ENCODE measurements at regions not wholly inside any gene's neighbourhood (a gene's known extent, or its start where the extent isn't known, plus 50 kb on each side); places are given as distances from the start of the nearest gene placed in this dataset.

DNA sequence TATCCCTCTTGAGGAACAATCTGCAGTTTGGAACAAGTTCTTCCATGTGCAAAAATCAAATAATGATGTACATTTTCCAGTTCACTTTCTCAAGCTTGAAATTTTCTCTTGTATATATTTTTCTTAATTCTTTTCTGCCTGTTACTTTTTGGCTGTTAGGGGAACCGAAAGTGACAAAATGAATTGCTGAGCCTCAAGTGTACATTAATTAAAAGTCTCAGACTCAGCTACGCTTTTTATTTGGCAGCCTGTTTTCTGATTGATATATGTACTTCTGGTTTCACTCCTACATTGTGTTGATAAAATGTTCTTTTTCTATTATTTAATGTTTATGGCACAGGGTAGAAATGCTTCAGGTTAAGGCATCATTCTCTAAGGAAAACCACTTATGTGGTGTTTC is 999.5 kb downstream of the PDHA2 start:
- DNase-seq = no peak

DNA sequence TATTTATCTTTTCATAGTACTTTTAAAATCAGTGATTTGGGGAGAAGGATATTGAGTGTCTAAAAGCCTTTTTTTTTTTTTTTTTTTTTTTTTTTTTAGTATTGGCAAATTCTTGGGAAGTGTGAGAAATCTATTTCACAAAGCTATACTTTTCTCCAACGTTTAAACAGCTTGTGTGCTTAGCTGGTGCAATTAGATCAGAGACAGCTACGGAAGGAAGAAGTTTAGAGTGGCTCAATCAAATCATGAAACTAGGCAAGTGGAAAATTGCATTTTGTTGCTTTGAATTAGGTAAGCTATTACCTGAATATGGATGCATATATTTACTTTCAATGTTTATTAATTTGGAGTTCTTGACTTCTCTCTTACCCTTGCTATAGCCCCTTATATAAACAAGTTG is 1001.9 kb downstream of the PDHA2 start:
- no peak for DNase-seq

DNA sequence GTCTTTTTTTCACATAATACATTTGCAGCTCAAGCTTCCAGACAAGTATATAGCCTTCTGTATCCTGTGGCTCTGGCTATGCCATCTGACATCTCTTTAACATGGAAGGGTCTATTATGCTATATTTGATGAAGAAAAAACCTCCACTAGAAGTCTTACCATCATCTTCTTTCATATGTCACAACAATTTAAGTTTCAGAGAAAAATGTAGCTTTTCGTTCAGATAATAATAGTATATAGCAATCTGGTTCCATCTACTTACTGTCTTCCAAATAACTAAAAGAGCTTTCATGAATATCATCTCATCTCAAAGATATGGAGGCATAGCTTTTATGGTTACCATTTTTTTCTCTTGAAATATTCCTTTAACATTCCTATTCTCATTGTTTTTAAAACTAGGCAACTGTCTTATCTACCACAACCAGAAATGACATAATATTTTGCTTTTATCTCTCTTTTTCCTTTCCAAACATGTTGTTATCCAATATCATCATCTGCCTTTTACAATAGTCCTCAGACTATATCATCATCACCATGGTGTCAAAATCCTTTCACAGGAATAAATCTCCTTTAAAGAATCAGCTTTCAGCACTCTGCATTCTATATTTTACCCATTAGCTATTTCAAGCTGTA is 1005.1 kb downstream of the PDHA2 start:
- no peak for DNase-seq

DNA sequence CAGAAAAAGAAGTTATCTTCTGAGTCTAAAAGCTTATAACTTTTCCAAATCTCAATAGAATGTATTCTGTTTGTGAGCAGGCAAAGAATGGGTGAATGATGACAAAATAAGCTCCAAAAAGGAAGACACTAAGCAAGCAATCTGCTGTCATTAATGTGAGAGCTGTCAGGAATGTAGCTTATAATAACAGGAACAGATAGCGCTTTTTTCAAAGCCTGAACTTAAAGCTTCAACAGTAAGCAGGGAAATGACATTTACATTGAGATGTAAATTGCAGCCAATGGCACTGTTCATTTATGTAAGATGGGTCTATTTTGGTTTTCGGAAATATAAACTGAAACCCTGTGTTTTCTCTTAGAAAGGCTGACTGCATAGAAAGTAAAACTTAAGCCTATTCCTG is 1005.9 kb downstream of the PDHA2 start:
- no peak for DNase-seq

DNA sequence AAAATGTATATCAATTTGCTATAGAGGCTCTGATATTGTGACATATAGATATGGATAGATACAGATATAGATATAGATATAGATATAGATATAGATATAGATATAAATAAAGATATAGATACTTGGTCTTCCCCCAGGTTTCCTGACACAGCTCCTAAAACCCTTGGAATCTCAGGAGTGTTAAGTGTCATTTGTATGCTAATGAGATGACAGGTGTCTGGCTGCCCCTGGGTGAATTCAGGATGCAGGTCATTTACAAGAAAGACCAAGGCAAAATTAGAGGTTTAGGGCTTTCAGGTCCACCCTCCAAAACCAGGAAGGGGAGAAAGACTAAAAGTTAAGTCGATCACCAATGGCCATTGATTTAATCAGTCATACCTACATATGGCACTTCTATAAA is 1034.8 kb downstream of the PDHA2 start:
- no peak for DNase-seq

DNA sequence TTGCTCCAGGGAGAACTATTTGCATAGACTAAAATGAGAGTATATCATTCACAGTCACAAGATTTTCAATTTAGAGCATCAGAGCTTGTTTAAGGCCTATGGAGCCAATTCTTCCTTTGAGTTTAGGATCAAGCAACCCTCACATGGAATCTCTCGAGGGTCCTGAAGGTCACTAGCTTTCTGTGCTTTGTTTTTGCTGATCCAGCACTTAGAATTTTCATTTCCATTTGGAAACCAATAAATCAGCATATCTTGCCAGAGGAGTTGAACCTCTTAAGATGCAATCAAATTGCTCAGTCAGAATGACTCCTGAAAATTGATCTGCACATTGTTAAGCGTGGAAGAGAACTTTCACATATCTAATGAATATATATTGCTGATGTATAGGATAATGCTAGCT is 1039.6 kb downstream of the PDHA2 start:
- DNase-seq = no peak

DNA sequence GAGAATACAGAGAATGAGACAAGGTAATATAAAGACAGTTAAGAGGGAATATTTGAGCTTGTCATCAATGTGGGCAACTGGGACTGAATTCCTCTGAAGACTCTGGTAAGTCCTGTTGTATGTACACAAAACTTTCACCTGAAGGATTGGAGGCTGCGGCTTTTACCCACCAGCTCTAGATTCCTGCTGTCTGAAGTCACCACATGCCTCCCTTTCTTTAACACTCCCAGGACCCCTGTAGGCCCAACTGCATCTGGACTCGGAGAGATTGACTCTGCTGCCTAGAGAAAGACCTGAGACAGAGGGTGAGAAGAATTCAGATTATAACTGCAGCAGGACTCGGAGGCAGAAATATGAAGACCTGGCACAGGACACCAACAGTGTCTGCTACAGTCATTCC is 1048.0 kb downstream of the PDHA2 start:
- no peak for DNase-seq

DNA sequence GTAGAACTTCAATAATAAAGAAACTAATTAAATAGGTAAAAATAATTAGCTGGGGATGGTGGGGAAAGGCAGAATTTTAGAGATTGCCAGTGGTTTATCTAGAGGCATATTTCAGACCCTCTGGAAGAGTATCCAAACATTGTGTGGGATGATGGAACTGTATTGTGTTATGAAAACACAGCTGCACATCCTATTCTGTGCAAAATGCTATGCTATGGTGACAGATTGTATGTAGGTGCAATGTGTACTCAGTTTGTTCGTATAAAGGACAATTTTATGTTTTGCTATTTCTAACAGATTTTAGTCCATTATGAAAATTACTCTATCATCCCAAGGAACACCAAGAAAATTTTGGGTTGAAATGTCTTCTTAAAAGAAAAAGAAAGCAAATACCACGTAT is 1054.7 kb downstream of the PDHA2 start:
- DNase-seq = no peak

DNA sequence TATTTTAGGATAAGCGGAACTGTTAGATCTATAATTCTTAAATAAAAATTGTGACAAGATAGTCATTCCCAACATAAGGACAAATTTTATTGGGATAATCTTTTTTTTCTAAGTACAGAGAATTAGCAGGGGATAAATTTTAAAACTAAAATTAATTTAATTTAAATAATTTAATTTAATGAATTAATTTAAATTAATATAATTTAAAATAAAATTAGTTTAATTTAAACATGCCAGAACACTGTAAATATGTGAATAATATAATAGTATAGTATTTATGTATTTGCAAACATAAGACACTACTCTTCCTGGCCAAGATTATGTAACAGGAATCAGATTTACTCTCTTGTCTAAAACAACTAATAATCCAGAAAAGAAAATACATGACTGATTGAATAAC is 1055.9 kb downstream of the PDHA2 start:
- no peak for DNase-seq

DNA sequence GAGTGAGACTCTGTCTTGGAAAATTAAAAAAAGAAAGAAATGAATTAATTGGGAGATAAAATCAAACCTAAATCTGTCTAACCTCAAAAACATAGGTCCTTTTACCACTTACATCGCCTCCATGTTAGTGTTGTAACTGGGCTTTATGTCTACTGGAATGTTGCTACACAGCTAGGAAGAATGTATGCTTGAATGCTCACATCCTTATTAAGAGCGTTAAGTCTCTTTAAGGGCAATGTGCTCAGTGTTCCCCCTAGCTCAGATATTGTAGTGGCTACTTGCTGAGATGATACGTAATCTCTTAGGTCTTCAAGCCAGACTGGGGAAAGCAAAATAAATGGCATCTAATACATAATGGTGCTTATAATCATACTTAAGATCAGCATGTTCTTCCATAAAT is 1072.8 kb downstream of the PDHA2 start:
- no peak for DNase-seq

DNA sequence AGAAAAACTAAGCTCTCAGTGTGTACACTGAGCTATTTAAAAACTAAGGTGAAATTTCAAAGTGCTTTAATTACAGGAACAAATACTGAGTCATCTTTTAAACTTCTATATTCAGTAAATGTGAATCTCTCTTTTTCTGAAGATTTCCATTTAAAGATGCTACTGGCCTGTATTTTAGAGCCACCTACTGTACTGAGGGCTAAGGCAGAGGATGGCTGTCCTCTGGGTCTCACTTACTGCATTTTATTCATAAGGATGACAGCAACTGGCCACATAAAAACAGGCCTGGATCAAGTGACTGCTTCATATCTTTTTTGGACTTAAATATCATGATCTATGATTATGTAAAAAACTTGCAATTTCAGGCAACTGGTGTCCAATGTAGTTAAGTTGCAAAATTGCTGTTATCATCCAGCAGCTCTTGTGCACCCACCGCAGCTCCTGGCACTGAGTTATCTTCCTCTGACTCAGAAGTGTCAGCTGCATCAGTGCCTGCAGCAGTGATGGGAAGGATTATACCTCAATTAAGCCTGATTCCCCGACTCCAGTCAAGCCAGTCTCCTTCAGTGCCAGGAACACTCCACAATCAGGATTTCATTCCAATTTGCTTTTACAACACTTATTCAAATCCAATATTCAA is 1073.7 kb downstream of the PDHA2 start:
- DNase-seq = no peak

DNA sequence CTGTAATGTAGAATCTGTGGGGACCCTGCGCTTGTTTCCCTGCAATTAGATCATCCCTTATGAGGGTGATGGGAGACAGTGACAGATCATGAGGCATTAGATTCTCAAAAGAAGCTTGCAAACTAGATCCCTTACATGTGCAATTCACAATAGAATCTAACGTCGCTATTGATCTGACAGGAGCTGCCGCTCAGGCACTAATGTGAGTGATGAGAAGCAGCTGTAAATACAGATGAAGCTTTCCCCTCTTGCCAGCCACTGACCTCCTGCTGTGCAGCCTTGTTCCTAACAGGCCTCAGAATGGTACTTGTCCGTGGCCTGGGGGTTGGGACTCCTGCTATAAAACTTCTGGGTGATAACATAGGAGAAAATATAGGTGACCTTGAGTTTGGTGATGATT is 1076.8 kb downstream of the PDHA2 start:
- DNase-seq = no peak

DNA sequence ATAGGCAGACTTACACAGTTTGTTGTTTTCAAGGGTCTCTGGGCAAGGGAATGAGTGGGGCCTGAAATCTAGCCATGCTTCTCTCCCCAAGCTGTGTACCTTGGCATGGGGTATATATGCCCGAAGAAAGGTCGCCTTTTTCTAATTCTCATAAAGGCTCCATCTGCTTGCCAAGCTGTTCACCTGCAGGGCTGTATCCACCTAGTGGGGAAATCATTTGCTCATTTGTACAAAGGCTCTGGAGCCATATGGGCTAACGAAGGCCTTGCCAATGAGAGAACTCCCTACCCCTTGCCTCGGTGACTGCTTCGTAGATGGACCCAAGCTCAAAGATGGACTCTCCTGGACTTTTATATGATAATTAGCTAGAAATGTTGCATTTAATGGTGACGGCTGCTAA is 1097.0 kb downstream of the PDHA2 start:
- DNase-seq = no peak

DNA sequence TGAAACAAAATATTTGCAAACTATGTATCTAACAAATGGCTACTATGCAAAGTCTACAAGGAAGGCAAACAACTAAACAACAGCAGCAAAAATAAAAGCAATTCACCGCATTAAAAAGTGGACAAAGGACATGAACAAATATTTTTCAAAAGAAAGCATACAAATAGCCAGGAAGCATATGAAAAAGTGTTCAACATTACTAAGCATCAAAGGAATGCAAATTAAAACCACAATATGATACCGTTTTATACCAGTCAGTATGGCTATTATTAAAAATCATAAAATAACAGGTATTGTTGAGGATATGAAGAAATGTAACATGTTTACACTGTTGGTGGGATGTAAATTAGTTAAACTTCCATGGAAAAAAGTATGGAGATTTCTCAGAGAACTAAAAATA is 1106.7 kb downstream of the PDHA2 start:
- DNase-seq = no peak

DNA sequence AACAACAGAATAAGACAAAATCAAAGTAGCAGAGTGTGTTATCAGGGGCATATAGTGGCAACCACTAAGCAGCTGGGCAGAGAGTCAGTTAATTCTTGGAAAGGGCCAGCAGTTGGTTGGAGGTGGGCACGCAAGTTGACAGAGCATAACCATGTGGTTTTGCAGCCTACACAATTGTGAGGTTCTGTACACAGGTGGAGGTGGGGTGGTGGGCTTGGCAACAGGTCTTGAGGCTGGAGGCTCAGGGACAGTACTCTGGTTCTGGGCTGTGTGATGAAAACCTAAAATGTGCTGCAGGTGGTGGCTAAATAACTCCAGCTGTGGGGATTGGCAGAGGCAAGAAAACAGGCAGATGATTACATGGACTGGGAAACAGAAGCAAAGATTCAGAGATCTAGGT is 1112.7 kb downstream of the PDHA2 start:
- DNase-seq = no peak

DNA sequence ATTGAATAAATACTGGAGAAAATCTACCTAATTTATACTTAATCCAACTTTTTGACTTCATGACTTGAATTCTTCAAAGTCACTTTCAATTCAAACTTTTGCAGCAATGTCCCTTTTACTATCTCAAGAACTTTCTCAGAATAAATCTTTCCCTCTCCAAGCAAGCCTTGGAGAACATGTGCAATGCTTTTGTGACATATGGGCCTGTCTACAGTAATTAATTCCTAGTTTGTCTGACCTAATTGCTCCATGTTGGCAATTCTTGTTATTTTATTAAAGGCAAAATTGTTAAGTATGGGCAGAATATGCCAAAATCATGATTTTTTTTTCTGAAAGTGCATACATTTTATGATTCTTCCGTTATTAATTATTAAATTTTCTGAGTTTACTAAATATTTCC is 1115.3 kb downstream of the PDHA2 start:
- no peak for DNase-seq

DNA sequence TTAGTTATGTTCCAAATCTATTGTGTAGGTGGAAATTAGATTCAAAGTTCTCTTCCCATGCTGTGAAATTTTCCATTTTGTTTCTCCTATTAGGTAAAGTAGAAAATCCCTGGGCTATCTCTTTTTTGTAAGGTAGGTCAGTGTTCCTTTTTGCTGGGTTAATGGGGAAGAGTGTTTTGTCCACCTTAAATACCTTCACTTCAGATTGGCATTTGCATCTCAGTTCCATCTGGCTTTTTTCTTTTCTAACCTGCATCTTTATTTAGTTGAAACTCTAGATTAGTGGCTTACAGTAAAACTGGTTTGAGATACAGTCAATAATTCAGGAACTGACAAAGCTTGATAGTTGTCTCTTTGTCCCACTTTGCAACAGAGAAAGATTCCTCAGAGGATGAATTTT is 1115.8 kb downstream of the PDHA2 start:
- DNase-seq = no peak

DNA sequence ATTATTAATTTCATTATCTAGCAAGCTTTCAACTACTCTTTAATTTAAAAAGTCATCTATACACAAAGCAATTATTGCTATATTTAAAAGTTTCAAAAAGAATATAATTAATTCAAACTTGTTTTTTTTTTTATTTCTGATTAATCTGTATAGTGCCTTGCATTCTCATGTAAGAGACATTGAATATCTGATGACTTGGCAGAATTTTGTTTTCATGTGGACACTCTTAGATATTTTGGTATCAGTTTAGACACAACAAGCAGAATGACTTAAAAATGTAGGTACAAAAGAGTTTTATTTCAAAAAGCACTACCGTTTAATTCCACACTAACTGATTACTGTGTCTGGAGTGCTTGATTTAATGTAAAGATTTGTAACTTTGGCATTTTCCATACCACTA is 1129.6 kb downstream of the PDHA2 start:
- DNase-seq = no peak

DNA sequence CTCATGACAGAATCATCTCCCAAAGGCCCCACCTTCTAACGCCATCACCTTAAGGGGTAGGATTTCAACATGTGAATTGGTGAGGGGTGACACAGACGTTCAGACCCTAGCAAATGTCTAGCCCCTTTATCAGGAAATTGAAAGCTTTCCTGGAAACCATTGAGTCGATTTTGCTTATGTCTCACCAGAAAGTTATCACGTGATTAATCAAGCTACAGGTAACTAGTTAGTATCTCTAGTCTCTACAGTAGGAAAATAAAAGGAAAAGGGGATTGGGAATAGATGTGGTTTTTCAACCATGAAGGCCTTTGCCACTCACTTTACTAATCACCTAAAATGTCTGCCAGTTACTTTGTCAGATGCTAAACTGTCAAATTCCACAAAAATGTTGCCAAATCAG is 1133.0 kb downstream of the PDHA2 start:
- DNase-seq = no peak

DNA sequence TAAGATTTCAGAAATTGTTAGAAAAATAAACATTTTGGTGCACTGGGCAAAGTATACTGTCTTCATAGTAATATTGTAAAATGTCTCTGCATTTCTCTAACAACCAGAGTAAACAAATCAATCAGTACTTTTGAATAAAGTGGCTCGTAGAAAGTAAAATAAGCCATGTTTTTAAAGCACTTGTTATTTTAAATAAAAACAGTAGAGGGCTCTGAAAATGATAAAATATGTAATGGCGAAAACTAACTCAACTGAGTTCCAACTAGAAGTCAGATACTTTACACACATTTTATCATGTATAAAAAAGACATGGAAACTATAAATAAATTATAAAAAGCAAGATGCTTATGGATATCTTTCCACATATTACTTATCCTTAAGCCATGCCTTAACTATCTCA is 1134.4 kb downstream of the PDHA2 start:
- no peak for DNase-seq

DNA sequence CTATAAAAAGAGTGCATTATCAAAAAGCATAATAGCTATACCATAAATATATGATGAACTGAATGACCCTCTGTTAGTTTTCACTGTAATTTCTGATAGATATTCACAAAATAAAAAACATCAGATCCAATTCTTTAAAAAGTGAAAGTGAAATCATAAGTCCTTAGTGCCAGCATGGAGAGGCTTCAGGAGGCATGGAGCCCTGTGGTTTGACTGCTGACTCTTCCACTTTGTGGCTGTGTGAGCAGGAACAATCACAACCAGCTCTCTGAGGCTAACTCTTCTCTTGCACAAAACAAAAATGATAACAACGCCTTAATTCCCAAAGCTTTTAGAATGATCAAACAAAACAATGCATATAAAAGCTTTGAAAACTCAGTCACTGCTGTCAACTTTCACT is 1143.9 kb downstream of the PDHA2 start:
- DNase-seq = no peak

DNA sequence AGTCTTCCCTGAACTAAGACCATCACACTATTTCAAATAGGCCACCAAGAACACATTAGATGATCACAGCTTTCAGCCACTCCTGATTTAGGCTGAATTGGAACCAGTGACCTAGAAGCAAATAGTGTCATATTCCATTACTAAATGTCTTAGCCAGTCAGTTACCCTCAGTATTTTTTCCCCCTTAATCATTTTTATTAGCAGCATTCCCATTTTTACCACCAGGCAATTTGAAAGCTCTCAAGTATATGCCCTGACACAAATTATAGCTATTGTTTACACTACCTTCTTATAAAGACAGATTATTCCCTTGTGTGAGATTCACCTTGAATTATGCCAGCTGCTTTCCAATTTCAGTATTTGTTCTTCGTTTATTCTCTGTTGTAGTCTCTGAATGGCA is 1146.9 kb downstream of the PDHA2 start:
- no peak for DNase-seq

DNA sequence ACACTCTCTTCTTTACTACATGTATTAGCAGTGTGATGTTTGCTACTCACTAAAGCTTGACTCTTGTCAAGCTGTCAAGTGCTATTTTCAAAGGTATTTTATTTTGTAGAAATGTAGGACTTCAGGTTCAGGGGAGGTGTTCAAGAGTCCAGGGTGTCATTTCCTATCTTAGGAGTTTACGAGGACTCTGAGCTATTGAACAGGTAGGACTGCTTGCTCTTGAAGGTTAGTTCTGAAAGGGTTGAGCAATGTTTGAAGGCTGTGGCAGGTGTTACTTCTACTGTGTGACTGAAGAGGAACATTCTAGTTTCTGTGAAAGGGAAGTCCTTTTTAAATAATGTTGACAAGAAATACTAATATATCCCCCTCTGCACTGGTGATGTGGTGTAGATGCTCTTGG is 1151.2 kb downstream of the PDHA2 start:
- DNase-seq = no peak

DNA sequence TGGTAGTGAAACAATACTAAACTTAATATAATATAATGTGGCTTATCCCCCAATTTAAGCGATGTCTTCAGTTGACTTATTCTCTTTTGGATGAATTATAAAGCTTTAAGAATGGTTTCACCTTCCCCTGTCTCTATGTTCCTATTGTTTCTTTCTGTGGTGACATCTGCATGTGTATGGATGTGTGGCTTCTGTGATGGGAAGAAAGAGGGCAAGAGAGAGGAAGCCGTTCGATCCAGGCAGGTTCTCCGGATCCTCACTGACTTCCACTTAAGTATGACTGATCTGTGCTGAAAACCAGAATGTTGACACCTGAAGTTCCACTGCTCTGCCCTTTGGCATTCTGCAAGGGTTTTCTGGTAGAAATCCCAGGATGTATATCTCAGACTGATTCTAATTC is 1150.8 kb downstream of the STPG2 start:
- DNase-seq = no peak

DNA sequence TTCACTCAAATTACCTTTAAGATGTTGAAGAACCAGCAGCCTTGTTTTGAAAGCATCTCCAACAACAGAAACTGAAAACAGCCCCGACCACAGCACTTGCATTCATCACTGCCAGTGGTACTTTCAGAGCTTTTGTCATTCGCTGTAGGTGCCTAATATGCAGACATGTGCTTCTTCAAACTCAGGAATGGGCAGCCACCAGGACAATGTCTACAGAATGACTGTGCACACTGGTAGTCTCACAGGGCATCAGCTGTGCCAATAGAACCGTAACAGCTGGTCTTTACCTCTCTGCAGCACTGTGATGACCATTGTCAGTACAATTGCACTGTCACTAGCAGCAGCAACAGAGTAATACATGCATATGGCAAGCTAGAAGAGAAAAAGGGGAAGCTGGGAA is 1149.7 kb downstream of the STPG2 start:
- DNase-seq = no peak

Measured in NCI-H2081 (cell line).